ENCODE measurements at regions not wholly inside any gene's neighbourhood (a gene's known extent, or its start where the extent isn't known, plus 50 kb on each side); places are given as distances from the start of the nearest gene placed in this dataset.

DNA sequence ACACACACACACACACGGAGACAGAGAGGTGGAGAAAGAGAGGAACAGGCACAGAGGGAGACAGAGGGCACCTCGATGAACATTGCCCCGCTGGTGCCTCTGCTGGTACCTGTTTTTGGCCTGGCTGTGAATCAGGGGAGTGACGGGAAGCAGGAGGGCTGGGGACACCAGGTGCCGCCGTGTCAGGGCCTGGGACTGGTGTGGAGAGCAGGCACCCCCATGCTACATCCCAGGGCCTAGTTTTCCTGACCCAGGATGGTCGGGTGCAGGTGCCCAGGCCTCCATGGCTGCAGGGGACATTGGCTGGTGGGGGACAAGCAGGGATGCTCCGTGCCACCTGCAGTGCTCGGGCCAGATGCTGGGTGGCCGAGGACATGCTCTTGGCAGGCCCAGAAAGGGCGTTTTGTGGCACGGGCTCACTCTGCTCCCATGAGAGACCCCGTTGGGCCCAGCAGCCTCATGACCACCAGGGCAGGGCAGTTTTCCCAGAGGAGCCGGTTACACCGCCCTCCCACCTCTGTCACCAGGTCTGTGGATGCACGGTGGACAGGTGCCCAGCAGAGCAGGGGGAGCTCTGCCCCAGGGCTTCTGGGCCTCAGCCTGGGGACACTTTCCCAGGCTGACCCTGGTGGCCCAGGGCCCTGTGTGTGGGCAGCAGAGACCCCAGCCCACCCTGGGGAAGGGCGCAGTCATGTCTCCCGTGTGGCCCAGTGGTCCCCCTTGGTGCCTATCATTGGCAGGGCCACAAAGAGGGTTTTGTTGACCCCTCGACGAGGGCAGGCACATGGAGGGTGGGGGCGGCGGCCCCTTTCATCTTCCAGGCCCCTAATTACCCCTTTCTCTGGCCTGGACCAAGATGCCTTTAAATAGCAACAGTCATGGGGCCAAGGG lies 207.5 kb upstream of the RTL1 start:
- Histone ChIP-seq H3K27ac (ENCODE audit: low read depth in 1 of 2, low read length in 1 of 2) (no peak overlapping the region), H3K9ac (ENCODE audit: insufficient read depth in 1 of 2, low read length in 2 of 2) (no peak overlapping the region), H3K9me3 (ENCODE audit: control insufficient read depth in 4 of 4, insufficient read depth in 3 of 4, low read length in 3 of 4) (peaks cover 0 to 3% (median 0%) of the 10 kb centered on the region in 4 donors), H3K36me3 (ENCODE audit: control insufficient read depth in 4 of 4, insufficient read depth in 4 of 4, low read length in 4 of 4) (no peaks in the 10 kb centered on the region), H3K4me3 (no peak overlapping the region), H3K27me3 (ENCODE audit: control insufficient read depth in 3 of 3, insufficient read depth in 3 of 3, low read length in 2 of 3) (no peaks in the 10 kb centered on the region), H3K4me1 (ENCODE audit: control insufficient read depth in 5 of 5, insufficient read depth in 5 of 5, low read length in 5 of 5) (no peaks in the 10 kb centered on the region)
- TF ChIP-seq, protein P1, sequence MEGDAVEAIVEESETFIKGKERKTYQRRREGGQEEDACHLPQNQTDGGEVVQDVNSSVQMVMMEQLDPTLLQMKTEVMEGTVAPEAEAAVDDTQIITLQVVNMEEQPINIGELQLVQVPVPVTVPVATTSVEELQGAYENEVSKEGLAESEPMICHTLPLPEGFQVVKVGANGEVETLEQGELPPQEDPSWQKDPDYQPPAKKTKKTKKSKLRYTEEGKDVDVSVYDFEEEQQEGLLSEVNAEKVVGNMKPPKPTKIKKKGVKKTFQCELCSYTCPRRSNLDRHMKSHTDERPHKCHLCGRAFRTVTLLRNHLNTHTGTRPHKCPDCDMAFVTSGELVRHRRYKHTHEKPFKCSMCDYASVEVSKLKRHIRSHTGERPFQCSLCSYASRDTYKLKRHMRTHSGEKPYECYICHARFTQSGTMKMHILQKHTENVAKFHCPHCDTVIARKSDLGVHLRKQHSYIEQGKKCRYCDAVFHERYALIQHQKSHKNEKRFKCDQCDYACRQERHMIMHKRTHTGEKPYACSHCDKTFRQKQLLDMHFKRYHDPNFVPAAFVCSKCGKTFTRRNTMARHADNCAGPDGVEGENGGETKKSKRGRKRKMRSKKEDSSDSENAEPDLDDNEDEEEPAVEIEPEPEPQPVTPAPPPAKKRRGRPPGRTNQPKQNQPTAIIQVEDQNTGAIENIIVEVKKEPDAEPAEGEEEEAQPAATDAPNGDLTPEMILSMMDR (IDR thresholded peaks at IDR 0.05; ENCODE audit: control extremely low read depth, extremely low read depth) = no peak
- 81 to 91% methylated on average over 21 to 22 of the region's 22 CpGs for WGBS, 2 donors
- DNase-seq = no peak
- no peak for ATAC-seq (ENCODE audit: insufficient read depth, low FRiP score)

DNA sequence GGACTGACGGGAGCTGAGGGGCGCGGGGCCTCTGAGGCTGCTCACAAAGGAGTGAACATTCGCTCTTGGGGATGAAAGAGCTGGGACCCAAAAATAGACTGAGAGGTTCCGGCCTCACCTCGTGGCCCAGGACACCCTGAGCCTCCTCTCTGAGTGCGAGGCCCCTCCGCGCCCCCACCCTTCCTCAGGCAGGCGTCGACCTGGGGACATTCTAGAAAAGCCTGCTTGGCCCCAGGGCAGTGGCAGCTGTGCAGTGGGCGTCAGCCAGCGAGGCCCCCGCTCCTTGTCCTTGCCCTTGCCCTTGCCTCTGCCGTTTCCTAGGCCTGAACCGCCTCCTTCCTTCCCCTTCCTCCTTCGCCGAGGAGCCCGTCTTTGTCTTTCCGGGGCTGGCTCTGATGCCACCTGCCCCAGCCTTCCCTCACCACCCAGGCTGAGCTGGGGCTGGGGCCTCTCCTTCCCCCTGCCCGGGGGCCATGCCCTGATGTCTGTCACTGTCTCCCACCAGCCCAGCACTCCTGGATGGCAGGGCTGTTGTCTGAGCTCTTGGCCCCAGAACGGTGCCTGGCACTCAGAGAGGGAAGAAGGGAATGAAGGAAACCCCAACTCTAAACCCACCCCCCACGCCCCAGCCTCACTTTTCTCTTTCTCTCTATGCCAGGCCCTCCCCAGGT lies 208.2 kb upstream of the RTL1 start:
- H3K9me3 ChIP-seq (ENCODE audit: control insufficient read depth in 4 of 4, insufficient read depth in 3 of 4, low read length in 3 of 4) = peaks cover 0 to 3% (median 0%) of the 10 kb centered on the region in 4 donors
- no peak overlapping the region for H3K9ac ChIP-seq (ENCODE audit: insufficient read depth in 1 of 2, low read length in 2 of 2)
- TF ChIP-seq, protein P1 (IDR thresholded peaks at IDR 0.05; ENCODE audit: control extremely low read depth, extremely low read depth) = no peak
- H3K27ac ChIP-seq (ENCODE audit: low read depth in 1 of 2, low read length in 1 of 2) = no peak overlapping the region
- H3K4me1 ChIP-seq (ENCODE audit: control insufficient read depth in 5 of 5, insufficient read depth in 5 of 5, low read length in 5 of 5) = no peaks in the 10 kb centered on the region
- DNase-seq (no peak), ATAC-seq (ENCODE audit: insufficient read depth, low FRiP score) (no peak)
- no peaks in the 10 kb centered on the region for H3K27me3 ChIP-seq (ENCODE audit: control insufficient read depth in 3 of 3, insufficient read depth in 3 of 3, low read length in 2 of 3)
- WGBS, 2 donors = 57 to 59% methylated on average over 20 to 23 of the region's 23 CpGs
- H3K4me3 ChIP-seq = no peak overlapping the region
- no peaks in the 10 kb centered on the region for H3K36me3 ChIP-seq (ENCODE audit: control insufficient read depth in 4 of 4, insufficient read depth in 4 of 4, low read length in 4 of 4)

DNA sequence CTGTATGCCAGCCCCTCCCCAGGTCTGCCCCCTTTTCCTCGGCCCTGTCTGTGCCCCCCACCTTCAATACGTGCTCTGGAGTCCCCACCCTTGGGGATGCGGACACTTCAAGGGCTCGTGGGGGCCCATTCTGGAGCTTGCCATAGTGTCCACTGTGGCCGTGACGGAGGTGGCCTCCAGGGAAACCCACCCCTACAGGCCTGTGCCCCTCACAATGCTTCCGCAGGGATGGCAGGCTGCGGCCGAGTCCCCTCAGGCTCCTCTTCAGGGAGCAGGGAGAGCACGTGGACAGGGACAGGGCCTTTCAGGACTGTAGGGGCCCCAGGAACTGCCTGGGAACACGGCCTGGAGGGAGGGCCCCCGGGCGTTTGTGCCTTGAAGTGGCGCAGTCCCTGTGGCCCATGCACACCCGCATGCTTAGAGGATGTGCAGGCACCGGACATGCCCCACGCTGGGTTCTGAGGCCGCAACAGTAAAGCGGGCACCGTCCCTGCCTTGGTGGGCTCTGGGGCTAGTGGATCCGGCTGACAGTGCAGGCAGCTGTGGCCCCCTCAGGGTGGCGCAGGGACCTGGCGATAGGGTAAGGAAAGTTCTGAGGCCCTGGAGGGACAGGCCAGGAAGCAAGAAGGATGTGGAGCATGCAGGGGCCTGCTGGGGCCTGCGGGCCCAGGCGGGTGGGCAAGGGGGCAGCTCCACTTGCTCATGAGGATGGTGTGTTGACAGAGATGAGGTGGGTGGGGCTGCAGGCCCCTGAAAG lies 209.0 kb upstream of the RTL1 start:
- 85 to 90% methylated on average over 25 of the region's 25 CpGs for WGBS, 2 donors
- H3K4me1 ChIP-seq (ENCODE audit: control insufficient read depth in 5 of 5, insufficient read depth in 5 of 5, low read length in 5 of 5) = no peaks in the 10 kb centered on the region
- H3K36me3 ChIP-seq (ENCODE audit: control insufficient read depth in 4 of 4, insufficient read depth in 4 of 4, low read length in 4 of 4) = no peaks in the 10 kb centered on the region
- ATAC-seq (ENCODE audit: insufficient read depth, low FRiP score) (no peak), DNase-seq (no peak)
- peaks cover 0 to 3% (median 0%) of the 10 kb centered on the region in 4 donors for H3K9me3 ChIP-seq (ENCODE audit: control insufficient read depth in 4 of 4, insufficient read depth in 3 of 4, low read length in 3 of 4)
- H3K9ac ChIP-seq (ENCODE audit: insufficient read depth in 1 of 2, low read length in 2 of 2) = no peak overlapping the region
- TF ChIP-seq, protein P1 (IDR thresholded peaks at IDR 0.05; ENCODE audit: control extremely low read depth, extremely low read depth) = no peak
- peaks cover 0 to 4% (median 0%) of the 10 kb centered on the region in 3 donors for H3K27me3 ChIP-seq (ENCODE audit: control insufficient read depth in 3 of 3, insufficient read depth in 3 of 3, low read length in 2 of 3)
- no peak overlapping the region for H3K27ac ChIP-seq (ENCODE audit: low read depth in 1 of 2, low read length in 1 of 2)
- H3K4me3 ChIP-seq = no peak overlapping the region
